H9 (cell line): ENCODE measurements at regions not wholly inside any gene's neighbourhood (a gene's known extent, or its start where the extent isn't known, plus 50 kb on each side); places are given as distances from the start of the nearest gene placed in this dataset.

Source experiments
- DNase-seq: peaks from one replicate; pipeline ENCODE4 v3.0.0-alpha.2; 2017
- H2AFZ ChIP-seq: one replicate; pipeline ENCODE4 v1.6.1; 2013; ENCODE audit warnings: mild to moderate bottlenecking, low read length, control low read depth, moderate library complexity
- H2AK5ac ChIP-seq: 2 replicates; pipeline ENCODE4 v1.6.1; 2013; ENCODE audit warnings: low read length, control low read depth, mixed read lengths; ENCODE audit not compliant: insufficient read length
- H2BK120ac ChIP-seq: one replicate; pipeline ENCODE4 v1.6.1; 2013; ENCODE audit warnings: low read depth, mild to moderate bottlenecking, low read length, control low read depth, inconsistent platforms; ENCODE audit not compliant: poor library complexity, severe bottlenecking
- H2BK12ac ChIP-seq: 2 replicates; pipeline ENCODE4 v1.6.1; 2013; ENCODE audit warnings: low read length, control low read depth, mixed read lengths, low read depth; ENCODE audit not compliant: insufficient read length
- H2BK15ac ChIP-seq: 2 replicates; pipeline ENCODE4 v1.6.1; 2013; ENCODE audit warnings: low read depth, low read length, control low read depth
- H2BK20ac ChIP-seq: one replicate; pipeline ENCODE4 v1.6.1; 2013; ENCODE audit warnings: low read depth, mild to moderate bottlenecking, low read length, control low read depth, inconsistent platforms; ENCODE audit not compliant: poor library complexity, severe bottlenecking
- H2BK5ac ChIP-seq: 2 replicates; pipeline ENCODE4 v1.6.1; 2013; ENCODE audit warnings: low read length, control low read depth, mixed read lengths; ENCODE audit not compliant: insufficient read length
- H3K14ac ChIP-seq: 2 replicates; pipeline ENCODE4 v1.6.1; 2013; ENCODE audit warnings: low read length, control low read depth; ENCODE audit not compliant: insufficient read depth
- H3K18ac ChIP-seq: 2 replicates; pipeline ENCODE4 v1.6.1; 2013; ENCODE audit warnings: low read depth, mild to moderate bottlenecking, mixed read lengths, low read length, control low read depth; ENCODE audit not compliant: insufficient read length
- H3K23ac ChIP-seq: 2 replicates; pipeline ENCODE4 v1.6.1; 2013; ENCODE audit warnings: low read length, control low read depth, mixed read lengths, low read depth; ENCODE audit not compliant: insufficient read length
- H3K23me2 ChIP-seq: 2 replicates; pipeline ENCODE4 v1.6.1; 2013; ENCODE audit warnings: low read depth, mild to moderate bottlenecking, mixed read lengths, low read length, control low read depth; ENCODE audit not compliant: insufficient read length, poor library complexity, severe bottlenecking
- H3K27ac ChIP-seq: 2 replicates; pipeline ENCODE4 v1.5.1; 2013; ENCODE audit warnings: low read length, control low read depth, mixed read lengths, low read depth; ENCODE audit not compliant: insufficient read length
- H3K27me3 ChIP-seq: 2 replicates; pipeline ENCODE4 v1.6.1; 2013; ENCODE audit warnings: low read length, control low read depth, inconsistent platforms; ENCODE audit not compliant: insufficient read depth
- H3K4ac ChIP-seq: 2 replicates; pipeline ENCODE4 v1.6.1; 2013; ENCODE audit warnings: low read depth, mild to moderate bottlenecking, control low read depth, inconsistent platforms, low read length, moderate library complexity
- H3K4me1 ChIP-seq: 2 replicates; pipeline ENCODE4 v1.6.1; 2013; ENCODE audit warnings: low read length, control low read depth, inconsistent platforms; ENCODE audit not compliant: insufficient read depth
- H3K4me2 ChIP-seq: 2 replicates; pipeline ENCODE4 v1.6.1; 2013; ENCODE audit warnings: low read length, control low read depth, mixed read lengths; ENCODE audit not compliant: insufficient read length, insufficient read depth
- H3K56ac ChIP-seq: 2 replicates; pipeline ENCODE4 v1.6.1; 2013; ENCODE audit warnings: low read depth, mild to moderate bottlenecking, mixed read lengths, low read length, control low read depth; ENCODE audit not compliant: insufficient read length
- H3K79me1 ChIP-seq: 2 replicates; pipeline ENCODE4 v1.6.1; 2013; ENCODE audit warnings: low read depth, mild to moderate bottlenecking, moderate library complexity, low read length, control low read depth, inconsistent platforms; ENCODE audit not compliant: insufficient read depth, poor library complexity, severe bottlenecking
- H3K79me2 ChIP-seq: 2 replicates; pipeline ENCODE4 v1.6.1; 2013; ENCODE audit warnings: low read length, control low read depth, inconsistent platforms; ENCODE audit not compliant: insufficient read depth
- H3K9ac ChIP-seq: 2 replicates; pipeline ENCODE4 v1.6.1; 2013; ENCODE audit warnings: low read length, control low read depth, mixed read lengths; ENCODE audit not compliant: insufficient read length; ENCODE audit errors: extremely low read depth
- H3K9me3 ChIP-seq: one replicate; pipeline ENCODE4 v1.6.1; 2013; ENCODE audit warnings: low read depth, low read length, inconsistent platforms; ENCODE audit not compliant: control insufficient read depth
- H3T11ph ChIP-seq: one replicate; pipeline ENCODE4 v1.6.1; 2013; ENCODE audit warnings: mild to moderate bottlenecking, low read length, control low read depth, inconsistent platforms
- H4K20me1 ChIP-seq: one replicate; pipeline ENCODE4 v1.6.1; 2013; ENCODE audit not compliant: control insufficient read depth, insufficient read length, insufficient read depth
- H4K5ac ChIP-seq: 2 replicates; pipeline ENCODE4 v1.6.1; 2013; ENCODE audit warnings: low read depth, mild to moderate bottlenecking, mixed read lengths, low read length, control low read depth; ENCODE audit not compliant: insufficient read length
- H4K8ac ChIP-seq: replicated peaks from 2 replicates; pipeline ENCODE4 v1.6.1; 2013; ENCODE audit warnings: low read length, control low read depth, mixed read lengths, low read depth; ENCODE audit not compliant: insufficient read length
- H4K91ac ChIP-seq: 2 replicates; pipeline ENCODE4 v1.6.1; 2013; ENCODE audit warnings: low read depth, mild to moderate bottlenecking, moderate library complexity, mixed read lengths, low read length, control low read depth; ENCODE audit not compliant: insufficient read length
- H3K27ac Mint-ChIP-seq, 3 experiments: 2 replicates in 2 of 3; 3 replicates in 1 of 3; pipeline ENCODE4 v1.8.0; 2020 to 2021; ENCODE audit warnings: mixed read lengths in 3 of 3, mild to moderate bottlenecking in 1 of 3, moderate library complexity in 1 of 3
- H3K27me3 Mint-ChIP-seq: 2 replicates; pipeline ENCODE4 v1.8.0; 2021; ENCODE audit warnings: low read depth, mild to moderate bottlenecking, moderate library complexity, mixed read lengths
- H3K36me3 Mint-ChIP-seq, 3 experiments: 2 replicates in 2 of 3; 3 replicates in 1 of 3; pipeline ENCODE4 v1.8.0; 2020 to 2021; ENCODE audit warnings: low read depth in 3 of 3, mixed read lengths in 3 of 3; ENCODE audit not compliant: insufficient read depth in 1 of 3
- H3K4me1 Mint-ChIP-seq, 2 experiments: 2 replicates each; pipeline ENCODE4 v1.8.0; 2020; ENCODE audit warnings: mixed read lengths in 2 of 2
- H3K4me3 Mint-ChIP-seq, 2 experiments: 2 replicates in 1 of 2; 3 replicates in 1 of 2; pipeline ENCODE4 v1.8.0; 2020 to 2021; ENCODE audit warnings: mild to moderate bottlenecking in 2 of 2, mixed read lengths in 2 of 2, moderate library complexity in 1 of 2
- H3K9me3 Mint-ChIP-seq, 2 experiments: 2 replicates in 1 of 2; 3 replicates in 1 of 2; pipeline ENCODE4 v1.8.0; 2020; ENCODE audit warnings: mild to moderate bottlenecking in 2 of 2, mixed read lengths in 2 of 2, moderate library complexity in 1 of 2
- WGBS: extraction: QIAGEN DNeasy Blood & Tissue Kit; methylation state at CpG from one replicate; pipeline ENCODE4 v1.1.7; 2013; ENCODE audit warnings: missing lambda C conversion rate, low lambda C conversion rate, mixed read lengths; ENCODE audit not compliant: insufficient read length; ENCODE audit errors: extremely low coverage; 5-methylcytosine and 5-hydroxymethylcytosine counted together
- TF ChIP-seq, protein P1 (sequence below): fragments of 200-600 bp; sonication (generic); conservative IDR thresholded peaks from 3 replicates; pipeline ENCODE4 v1.8.0; 2021; ENCODE audit warnings: antibody characterized with exemption, mild to moderate bottlenecking

DNA sequence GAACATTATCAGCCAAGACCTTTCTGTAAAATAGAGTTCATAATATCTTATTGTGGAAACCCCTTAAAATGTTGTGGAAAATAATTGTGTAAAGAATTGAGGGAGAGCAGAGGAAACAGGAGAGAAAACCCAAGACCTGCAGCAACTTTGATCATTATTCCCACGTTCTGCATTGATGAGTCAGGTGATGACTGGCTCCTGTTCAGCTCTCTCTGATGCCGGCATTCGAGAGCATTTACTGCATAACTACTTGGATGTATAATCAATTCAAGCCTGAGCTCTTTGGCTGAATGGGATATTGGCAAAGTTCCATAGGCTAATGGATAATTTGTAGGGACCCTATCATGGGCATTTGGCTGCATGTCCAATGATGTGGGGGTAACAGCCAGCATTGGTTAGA is 176.3 kb upstream of the ARID2 start:
- Histone ChIP-seq H3K79me1 (no peaks in the 10 kb centered on the region), H2AFZ (no peak overlapping the region), H3T11ph (no peak overlapping the region), H2BK5ac (no peak overlapping the region), H2BK20ac (no peak overlapping the region), H3K4ac (no peak overlapping the region), H3K79me2 (no peaks in the 10 kb centered on the region), H3K27me3 (no peaks in the 10 kb centered on the region), H4K8ac (no peak overlapping the region), H3K4me1 (no peaks in the 10 kb centered on the region), H3K56ac (no peak overlapping the region), H4K5ac (no peak overlapping the region), H3K14ac (no peak overlapping the region), H2AK5ac (no peak overlapping the region), H3K27ac (no peak overlapping the region), H2BK12ac (no peak overlapping the region), H3K9me3 (no peaks in the 10 kb centered on the region), H3K23ac (no peak overlapping the region), H4K20me1 (no peaks in the 10 kb centered on the region), H3K18ac (no peak overlapping the region), H2BK120ac (no peak overlapping the region), H3K23me2 (no peaks in the 10 kb centered on the region), H4K91ac (no peak overlapping the region), H2BK15ac (no peak overlapping the region), H3K9ac (no peak overlapping the region), H3K4me2 (no peak overlapping the region)
- Mint-ChIP-seq H3K27ac (no peak overlapping the region), H3K36me3 (no peaks in the 10 kb centered on the region), H3K9me3 (0 out of 5 replicates have a peak, but pooled peaks cover 0 to 1% of the 10 kb centered on the region in 2 experiments), H3K27me3 (no peaks in the 10 kb centered on the region), H3K4me1 (no peaks in the 10 kb centered on the region), H3K4me3 (no peak overlapping the region)
- DNase-seq = no peak
- TF ChIP-seq, protein P1, sequence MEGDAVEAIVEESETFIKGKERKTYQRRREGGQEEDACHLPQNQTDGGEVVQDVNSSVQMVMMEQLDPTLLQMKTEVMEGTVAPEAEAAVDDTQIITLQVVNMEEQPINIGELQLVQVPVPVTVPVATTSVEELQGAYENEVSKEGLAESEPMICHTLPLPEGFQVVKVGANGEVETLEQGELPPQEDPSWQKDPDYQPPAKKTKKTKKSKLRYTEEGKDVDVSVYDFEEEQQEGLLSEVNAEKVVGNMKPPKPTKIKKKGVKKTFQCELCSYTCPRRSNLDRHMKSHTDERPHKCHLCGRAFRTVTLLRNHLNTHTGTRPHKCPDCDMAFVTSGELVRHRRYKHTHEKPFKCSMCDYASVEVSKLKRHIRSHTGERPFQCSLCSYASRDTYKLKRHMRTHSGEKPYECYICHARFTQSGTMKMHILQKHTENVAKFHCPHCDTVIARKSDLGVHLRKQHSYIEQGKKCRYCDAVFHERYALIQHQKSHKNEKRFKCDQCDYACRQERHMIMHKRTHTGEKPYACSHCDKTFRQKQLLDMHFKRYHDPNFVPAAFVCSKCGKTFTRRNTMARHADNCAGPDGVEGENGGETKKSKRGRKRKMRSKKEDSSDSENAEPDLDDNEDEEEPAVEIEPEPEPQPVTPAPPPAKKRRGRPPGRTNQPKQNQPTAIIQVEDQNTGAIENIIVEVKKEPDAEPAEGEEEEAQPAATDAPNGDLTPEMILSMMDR = no peak
- WGBS = no CpG with 5 or more reads among the region's 3 CpGs
